IMR-90 (cell line): ENCODE measurements at regions not wholly inside any gene's neighbourhood (a gene's known extent, or its start where the extent isn't known, plus 50 kb on each side); places are given as distances from the start of the nearest gene placed in this dataset.

Experiments
- ATAC-seq: fragments of 200-7000 bp; cut with Tn5 transposase; 2 replicates; pipeline ENCODE4 v1.9.1; 2020; ENCODE audit warnings: low read depth, mild to moderate bottlenecking, moderate library complexity
- BruUV-seq: library from RNA; stranded (reverse); fragments of 400-500 nt; replicated peaks from 2 replicates; lab custom pipeline; 2021; lab: Mats Ljungman, UMichigan
- CTCF ChIA-PET: fragments of 300-600 bp; formaldehyde crosslinking; extraction: SDS; loops from one replicate; lab custom pipeline; 2021; ENCODE audit warnings: antibody characterized with exemption; lab: Yijun Ruan, JAX
- POLR2A ChIA-PET: fragments of 300-600 bp; sonication (Branson Sonifier 250); formaldehyde crosslinking; loops from one replicate; lab custom pipeline; 2022; ENCODE audit warnings: antibody characterized with exemption; ENCODE audit not compliant: unreplicated experiment; lab: Charles Lee
- DNase-seq: peaks from one replicate; pipeline ENCODE4 v3.0.0; 2013
- H2AFZ ChIP-seq: replicated peaks from 2 replicates; pipeline ENCODE3; 2013; ENCODE audit warnings: low read length, mild to moderate bottlenecking; ENCODE audit not compliant: poor library complexity
- H2AK5ac ChIP-seq: 2 replicates; pipeline ENCODE4 v1.6.1; 2013; ENCODE audit warnings: low read depth, low read length, inconsistent platforms
- H2AK9ac ChIP-seq: replicated peaks from 2 replicates; pipeline ENCODE3; 2013; ENCODE audit warnings: mild to moderate bottlenecking, low read depth, low read length, moderate library complexity; ENCODE audit not compliant: poor library complexity
- H2BK120ac ChIP-seq: 2 replicates; pipeline ENCODE4 v1.6.1; 2013; ENCODE audit warnings: low read depth, low read length, inconsistent platforms
- H2BK15ac ChIP-seq: 3 replicates; pipeline ENCODE4 v1.6.1; 2013; ENCODE audit warnings: low read depth, low read length, inconsistent platforms
- H2BK20ac ChIP-seq: 2 replicates; pipeline ENCODE4 v1.6.1; 2013; ENCODE audit warnings: low read depth, mild to moderate bottlenecking, inconsistent platforms, low read length, moderate library complexity
- H2BK5ac ChIP-seq: 2 replicates; pipeline ENCODE4 v1.6.1; 2013; ENCODE audit warnings: mild to moderate bottlenecking, low read depth, low read length, inconsistent platforms; ENCODE audit not compliant: poor library complexity, severe bottlenecking
- H3K14ac ChIP-seq: replicated peaks from 2 replicates; pipeline ENCODE4 v1.6.1; 2013; ENCODE audit warnings: low read depth, low read length, inconsistent platforms
- H3K18ac ChIP-seq: 2 replicates; pipeline ENCODE4 v1.6.1; 2013; ENCODE audit warnings: low read depth, low read length, control low read depth
- H3K23ac ChIP-seq: 2 replicates; pipeline ENCODE4 v1.6.1; 2013; ENCODE audit warnings: low read depth, low read length, inconsistent platforms
- H3K27ac ChIP-seq: 2 replicates; pipeline ENCODE4 v1.5.1; 2013; ENCODE audit warnings: mild to moderate bottlenecking, control low read depth, low read length; ENCODE audit not compliant: insufficient read depth
- H3K27me3 ChIP-seq: 2 replicates; pipeline ENCODE4 v1.6.1; 2013; ENCODE audit warnings: low read length; ENCODE audit not compliant: control insufficient read depth, insufficient read depth
- H3K36me3 ChIP-seq: 2 replicates; pipeline ENCODE4 v1.6.1; 2013; ENCODE audit warnings: low read length, mixed read lengths; ENCODE audit not compliant: control insufficient read depth, insufficient read depth
- H3K4ac ChIP-seq: 2 replicates; pipeline ENCODE4 v1.6.1; 2013; ENCODE audit warnings: low read depth, low read length, inconsistent platforms
- H3K4me1 ChIP-seq: 2 replicates; pipeline ENCODE4 v1.6.1; 2013; ENCODE audit warnings: low read length, mixed read lengths; ENCODE audit not compliant: control insufficient read depth, insufficient read depth
- H3K4me2 ChIP-seq: 2 replicates; pipeline ENCODE4 v1.6.1; 2013; ENCODE audit warnings: low read depth, mild to moderate bottlenecking, control low read depth, low read length, moderate library complexity
- H3K4me3 ChIP-seq: 2 replicates; pipeline ENCODE4 v1.5.1; 2013; ENCODE audit warnings: low read depth, mild to moderate bottlenecking, control low read depth, low read length, moderate library complexity; ENCODE audit not compliant: insufficient read depth
- H3K56ac ChIP-seq: 2 replicates; pipeline ENCODE4 v1.6.1; 2013; ENCODE audit warnings: low read length, inconsistent platforms; ENCODE audit not compliant: insufficient read depth; ENCODE audit errors: extremely low read depth
- H3K79me1 ChIP-seq, 2 experiments: 2 replicates each; pipeline ENCODE4 v1.6.1; 2013; ENCODE audit warnings: low read length in 2 of 2, inconsistent platforms in 1 of 2, low read depth in 1 of 2
- H3K9ac ChIP-seq: 2 replicates; pipeline ENCODE4 v1.6.1; 2013; ENCODE audit warnings: low read depth, low read length, control low read depth
- H3K9me1 ChIP-seq: 2 replicates; pipeline ENCODE4 v1.6.1; 2013; ENCODE audit warnings: low read length, inconsistent platforms; ENCODE audit not compliant: insufficient read depth
- H3K9me3 ChIP-seq: 2 replicates; pipeline ENCODE4 v1.6.1; 2013; ENCODE audit warnings: low read length; ENCODE audit not compliant: control insufficient read depth, insufficient read depth
- H4K20me1 ChIP-seq: 2 replicates; pipeline ENCODE4 v1.6.1; 2013; ENCODE audit warnings: low read length, inconsistent platforms; ENCODE audit not compliant: insufficient read depth
- H4K5ac ChIP-seq: 2 replicates; pipeline ENCODE4 v1.6.1; 2013; ENCODE audit warnings: mild to moderate bottlenecking, low read depth, low read length, control low read depth
- H4K8ac ChIP-seq, 2 experiments: 2 replicates each; pipeline ENCODE4 v1.6.1; 2013; ENCODE audit warnings: low read depth in 2 of 2, low read length in 2 of 2, control low read depth in 1 of 2, inconsistent platforms in 1 of 2
- H4K91ac ChIP-seq: 2 replicates; pipeline ENCODE4 v1.6.1; 2013; ENCODE audit warnings: low read depth, low read length, inconsistent platforms; ENCODE audit not compliant: insufficient read depth
- MXI1 ChIP-seq: IDR thresholded peaks from 2 replicates; pipeline ENCODE4 v1.6.1; 2012; ENCODE audit warnings: low read depth, mild to moderate bottlenecking, low read length, moderate library complexity, borderline replicate concordance
- NFE2L2 ChIP-seq: fragments of 150-350 bp; IDR thresholded peaks from 2 replicates; pipeline ENCODE4 v1.6.1; 2016; ENCODE audit warnings: low read depth, mild to moderate bottlenecking, low read length
- SMC3 ChIP-seq: fragments of 150-350 bp; IDR thresholded peaks from 2 replicates; pipeline ENCODE4 v1.6.1; 2016; ENCODE audit warnings: low read depth, mild to moderate bottlenecking, antibody characterized with exemption, low read length, moderate library complexity
- WGBS, 2 experiments: methylation state at CpG; one replicate each; pipeline versions ENCODE4 v1.1.5 to v1.1.7; 2013; ENCODE audit warnings: missing lambda C conversion rate in 2 of 2; ENCODE audit not compliant: insufficient read length in 1 of 2; ENCODE audit errors: extremely low coverage in 2 of 2; 5-methylcytosine and 5-hydroxymethylcytosine counted together
- dilution Hi-C: fragments of 300-500 bp; cut with HindIII; formaldehyde crosslinking; loops from one replicate; pipeline ENCODE4 v1.14.3; 2018; ENCODE audit warnings: low sequenced_read_pairs; ENCODE audit not compliant: unreplicated experiment
- in situ Hi-C: fragments of 300-500 bp; cut with MboI; formaldehyde crosslinking; loops from 3 replicates; pipeline ENCODE4 v1.14.3; 2019; ENCODE audit warnings: low sequenced_read_pairs, inconsistent platforms, mixed read lengths
- intact Hi-C: fragments of 100-400 bp; cut with micrococcal nuclease; formaldehyde crosslinking; loops from 2 replicates; pipeline ENCODE4 v1.10.0; 2022

- Histone ChIP-seq H3K9ac (no peak overlapping the region), H3K18ac (no peak overlapping the region), H4K91ac (no peak overlapping the region), H2BK5ac (no peak overlapping the region), H2BK120ac (no peak overlapping the region), H3K4me3 (no peak overlapping the region), H2AK5ac (no peak overlapping the region), H3K14ac (no peak overlapping the region), H2AK9ac (no peak overlapping the region), H3K9me1 (no peaks in the 10 kb centered on the region), H3K56ac (no peak overlapping the region), H4K5ac (no peak overlapping the region), H3K27ac (no peak overlapping the region), H3K4ac (no peak overlapping the region), H4K8ac (no peak overlapping the region), H3K4me1 (0 out of 2 replicates have a peak, but pooled peaks cover 2% of the 10 kb centered on the region), H2AFZ (no peak overlapping the region), H2BK20ac (no peak overlapping the region), H2BK15ac (no peak overlapping the region), H3K79me1 (no peaks in the 10 kb centered on the region), H3K36me3 (no peaks in the 10 kb centered on the region), H3K4me2 (no peak overlapping the region), H3K9me3 (no peaks in the 10 kb centered on the region), H4K20me1 (no peaks in the 10 kb centered on the region), H3K23ac (no peak overlapping the region), H3K27me3 (no peaks in the 10 kb centered on the region; the same call in none of the 2 replicates)
- ChIA-PET CTCF (interaction anchor here (0.6 kb wide), 1 partner anchor 382 kb away, joined by 4 read pairs; no protein-coding TSS in a partner anchor), POLR2A (no interaction called here)
- intact Hi-C loops: no loop called here
- dilution Hi-C loops: no loop called here
- no TSS peak for BruUV-seq
- in situ Hi-C loops: loop anchor here (25.0 kb wide), 1 partner anchor 1481 kb away; no protein-coding TSS in a partner anchor
- no peak for TF ChIP-seq SMC3
- no peak for TF ChIP-seq NFE2L2
- no peak for TF ChIP-seq MXI1
- DNase-seq: no peak
- WGBS, 2 experiments: no CpG with 5 or more reads among the region's 2 CpGs
- ATAC-seq: no peak
These were observed 147.2 kb upstream of the CCDC68 start for GRCh38 chr18:55106466-55106865.
